Mononuclear cell (primary cell): ENCODE measurements at regions not wholly inside any gene's neighbourhood (a gene's known extent, or its start where the extent isn't known, plus 50 kb on each side); places are given as distances from the start of the nearest gene placed in this dataset.
"Not testable (repeated sequence)": the region's sequence is repeated elsewhere in the genome, so short reads cannot be mapped to it uniquely, and the experiment has no call there.

Experiments
- H3K27me3 ChIP-seq: 2 replicates; pipeline ENCODE4 v1.6.0; 2011; ENCODE audit warnings: low read length, control low read depth; ENCODE audit not compliant: insufficient read depth
- H3K4me1 ChIP-seq: 2 replicates; pipeline ENCODE4 v1.5.1; 2011; ENCODE audit warnings: mild to moderate bottlenecking, low read length, control low read depth; ENCODE audit not compliant: insufficient read depth
- H3K4me3 ChIP-seq: 2 replicates; pipeline ENCODE4 v1.5.1; 2011; ENCODE audit warnings: mild to moderate bottlenecking, low read length, moderate library complexity
- H3K9me3 ChIP-seq: 2 replicates; pipeline ENCODE4 v1.5.1; 2011; ENCODE audit warnings: low read depth, mild to moderate bottlenecking, control low read depth, low read length

DNA sequence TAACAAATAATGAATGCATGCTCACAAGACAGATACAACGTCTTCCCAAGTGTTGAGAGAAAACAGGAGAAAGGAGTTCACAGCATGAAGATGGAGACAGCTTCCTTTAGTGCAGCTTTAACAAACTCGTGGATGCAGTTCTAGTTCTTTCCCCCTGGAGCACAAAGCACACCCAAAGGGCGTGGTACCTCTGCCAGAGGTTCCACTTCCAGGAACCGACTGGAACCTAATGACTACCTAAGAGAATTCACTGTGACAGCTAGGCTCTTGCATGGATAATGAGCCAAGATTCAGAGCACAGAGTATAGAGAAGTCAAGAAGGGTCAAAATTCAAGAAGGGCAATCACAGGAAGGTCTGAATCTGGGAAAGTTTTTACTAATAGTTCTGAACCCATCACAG lies 673.2 kb downstream of the XPNPEP1 start:
- H3K9me3 ChIP-seq: no peaks in the 10 kb centered on the region

DNA sequence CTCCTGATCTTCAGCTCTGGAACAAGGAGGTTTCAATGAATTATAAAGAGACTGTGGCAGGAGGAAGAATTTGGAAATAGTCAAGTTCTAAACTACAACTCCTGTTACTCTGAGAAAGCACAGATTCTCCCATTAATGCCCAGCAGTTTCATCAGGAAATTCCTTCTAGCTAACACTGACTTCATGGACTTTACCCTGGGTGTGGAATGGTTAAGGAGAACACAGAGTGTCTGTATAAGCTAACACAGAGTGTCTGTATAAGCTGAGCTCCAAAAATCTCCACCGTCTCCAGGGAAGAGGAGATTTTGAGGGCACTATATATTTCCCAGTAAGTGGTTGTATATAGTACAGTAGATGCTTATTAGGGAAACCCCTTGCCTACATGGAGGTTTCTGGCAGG lies 675.5 kb downstream of the XPNPEP1 start:
- H3K4me1 ChIP-seq: no peaks in the 10 kb centered on the region
- no peaks in the 10 kb centered on the region for H3K27me3 ChIP-seq
- no peaks in the 10 kb centered on the region for H3K9me3 ChIP-seq
- no peak overlapping the region for H3K4me3 ChIP-seq

More for the DNA sequence above, 673.2 kb downstream of the XPNPEP1 start:
- Histone ChIP-seq H3K4me1 (no peaks in the 10 kb centered on the region), H3K4me3 (no peak overlapping the region), H3K27me3 (no peaks in the 10 kb centered on the region)

DNA sequence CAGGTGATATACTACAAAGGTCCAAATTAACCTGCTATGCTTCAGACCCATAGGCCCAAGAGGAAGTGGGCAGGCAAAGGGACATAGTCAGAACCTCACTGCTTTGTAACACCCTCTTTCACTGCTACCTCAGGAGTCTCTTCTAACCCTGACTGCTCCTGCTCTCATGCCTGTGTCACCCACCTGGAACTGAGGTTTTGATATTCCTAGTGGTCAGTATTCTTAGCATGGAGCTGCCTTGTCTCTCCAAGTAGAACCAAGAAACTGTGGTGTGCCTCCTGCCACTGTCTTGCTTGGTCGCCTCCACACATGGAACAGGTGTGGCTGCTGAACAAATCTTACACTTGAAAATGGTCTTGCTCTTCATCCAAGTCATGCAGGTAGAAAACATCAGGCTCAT lies 677.5 kb downstream of the XPNPEP1 start:
- Histone ChIP-seq H3K9me3 (no peaks in the 10 kb centered on the region), H3K4me3 (no peak overlapping the region), H3K27me3 (no peaks in the 10 kb centered on the region), H3K4me1 (no peaks in the 10 kb centered on the region)

DNA sequence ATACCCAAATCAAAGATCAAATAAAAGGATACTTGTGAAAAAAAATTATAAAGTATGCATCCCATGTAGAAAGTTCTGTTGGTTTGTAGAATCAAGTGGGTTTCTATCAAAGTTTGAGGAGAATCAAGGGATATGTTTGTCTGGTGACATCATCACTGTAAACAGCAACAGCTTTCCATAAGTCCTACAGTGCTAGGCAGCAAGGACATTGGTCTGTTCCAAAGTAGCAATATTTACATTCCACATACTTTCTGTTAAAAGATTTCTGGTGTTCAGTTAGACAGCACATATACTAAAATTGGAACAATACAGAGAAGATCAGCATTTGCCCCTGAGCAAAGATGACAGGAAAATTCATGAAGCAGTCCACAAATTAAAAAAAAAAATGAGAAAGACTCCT lies 683.9 kb downstream of the XPNPEP1 start:
- Histone ChIP-seq H3K9me3 (no peaks in the 10 kb centered on the region), H3K27me3 (no peaks in the 10 kb centered on the region), H3K4me1 (no peaks in the 10 kb centered on the region), H3K4me3 (no peak overlapping the region)

DNA sequence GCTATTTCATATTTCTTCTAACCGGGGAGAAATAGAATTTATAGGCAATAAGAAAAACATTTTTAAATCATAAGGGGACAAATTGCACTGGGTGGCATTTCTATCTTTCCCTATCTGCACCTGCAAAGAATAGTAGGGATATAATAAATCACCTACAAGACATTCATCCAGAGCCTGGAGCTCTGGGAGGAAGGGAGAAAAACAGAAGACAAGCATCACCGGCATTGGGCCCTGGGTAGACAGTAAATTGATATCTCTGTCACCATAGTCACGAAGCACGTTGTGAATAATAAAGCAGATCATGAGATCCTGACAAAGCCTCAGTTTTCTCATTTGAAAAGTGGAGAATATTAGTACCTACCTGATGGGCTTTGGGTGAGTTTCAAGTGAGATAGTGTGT lies 685.6 kb downstream of the XPNPEP1 start:
- Histone ChIP-seq H3K4me1 (no peaks in the 10 kb centered on the region), H3K27me3 (no peaks in the 10 kb centered on the region), H3K9me3 (no peaks in the 10 kb centered on the region), H3K4me3 (no peak overlapping the region)

DNA sequence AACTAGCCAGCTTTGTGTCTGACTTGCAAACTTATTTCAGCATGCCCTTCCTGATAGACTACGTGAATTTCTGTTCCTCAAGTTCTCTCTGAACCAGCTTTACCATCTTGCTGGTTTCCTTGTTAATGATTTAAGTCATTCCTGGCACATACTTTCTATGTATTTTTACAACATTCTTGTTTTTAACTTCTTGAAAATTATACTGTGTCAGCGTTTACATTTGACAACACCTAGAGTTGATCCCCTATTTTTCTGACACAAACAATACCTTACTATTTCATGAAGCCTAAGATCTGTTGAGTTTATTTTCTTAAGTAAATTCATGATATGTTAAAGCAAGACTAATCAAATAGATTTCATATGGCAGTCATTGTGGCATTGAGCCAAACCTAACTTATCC lies 686.3 kb downstream of the XPNPEP1 start:
- no peaks in the 10 kb centered on the region for H3K9me3 ChIP-seq
- no peaks in the 10 kb centered on the region for H3K27me3 ChIP-seq
- no peaks in the 10 kb centered on the region for H3K4me1 ChIP-seq
- H3K4me3 ChIP-seq: no peak overlapping the region

DNA sequence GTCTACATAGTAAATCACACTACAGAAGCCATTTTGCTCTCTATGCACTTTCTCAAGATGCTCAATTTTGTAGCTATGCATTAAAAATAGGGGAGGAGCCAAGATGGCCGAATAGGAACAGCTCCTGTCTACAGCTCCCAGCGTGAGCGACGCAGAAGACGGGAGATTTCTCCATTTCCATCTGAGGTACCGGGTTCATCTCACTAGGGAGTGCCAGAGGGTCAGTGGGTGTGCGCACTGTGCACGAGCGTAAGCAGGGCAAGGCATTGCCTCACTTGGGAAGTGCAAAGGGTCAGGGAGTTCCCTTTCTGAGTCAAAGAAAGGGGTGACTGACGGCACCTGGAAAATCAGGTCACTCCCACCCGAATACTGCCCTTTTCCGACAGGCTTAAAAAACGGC lies 699.8 kb downstream of the XPNPEP1 start:
- not testable (repeated sequence) for H3K9me3 ChIP-seq, H3K4me3 ChIP-seq, H3K27me3 ChIP-seq, H3K4me1 ChIP-seq

DNA sequence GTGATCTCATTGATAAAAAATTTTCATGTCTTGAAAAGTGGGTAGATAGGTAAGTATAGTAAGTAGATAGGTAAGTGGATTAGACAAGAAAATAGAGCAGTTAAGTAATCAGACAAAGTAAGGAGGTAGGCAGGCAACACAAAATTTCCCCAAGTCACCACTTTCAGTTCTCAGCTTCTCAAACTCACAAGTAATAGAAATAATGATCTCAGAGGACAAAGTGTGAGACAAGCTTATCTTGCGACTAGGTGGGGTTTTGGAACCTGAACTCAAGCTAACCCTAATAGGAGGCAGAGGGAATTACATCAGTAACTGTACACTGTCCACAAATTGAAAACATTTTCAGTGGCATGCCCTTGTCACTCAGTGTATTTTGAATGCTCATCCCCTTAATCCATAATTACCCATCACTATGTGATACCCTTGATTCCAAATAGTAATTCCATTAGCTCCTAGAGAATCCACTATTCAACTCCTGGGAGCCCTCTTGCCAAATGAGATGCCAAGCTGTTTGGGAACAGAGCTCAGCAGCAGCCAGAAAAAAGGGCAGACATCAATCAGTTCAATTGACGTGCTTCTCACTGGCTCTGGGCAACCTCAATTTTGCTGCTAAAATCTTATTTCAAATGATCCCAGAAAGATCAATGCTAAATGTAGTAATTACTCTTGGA lies 703.2 kb downstream of the XPNPEP1 start:
- H3K9me3 ChIP-seq: no peaks in the 10 kb centered on the region
- no peaks in the 10 kb centered on the region for H3K27me3 ChIP-seq
- H3K4me3 ChIP-seq: no peak overlapping the region
- no peaks in the 10 kb centered on the region for H3K4me1 ChIP-seq

DNA sequence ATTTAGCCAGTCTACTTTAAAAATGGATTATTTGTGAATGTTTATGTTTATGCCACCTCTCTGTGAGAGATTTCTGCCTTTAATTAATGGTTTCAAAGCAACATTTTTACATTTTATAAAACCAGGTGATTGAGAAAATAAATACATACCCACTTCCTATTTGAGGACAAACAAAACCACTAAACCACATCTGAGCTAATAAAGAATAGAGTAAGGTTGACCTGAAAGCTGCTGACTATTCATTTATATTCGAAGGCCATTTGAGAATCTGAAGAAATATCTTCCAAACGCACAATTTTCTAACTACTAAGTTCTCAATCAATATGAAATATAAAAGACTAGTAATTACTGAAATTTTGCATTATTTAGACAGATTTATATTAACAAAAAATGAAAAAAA lies 705.1 kb downstream of the XPNPEP1 start:
- Histone ChIP-seq H3K4me3 (no peak overlapping the region), H3K9me3 (no peaks in the 10 kb centered on the region), H3K27me3 (no peaks in the 10 kb centered on the region), H3K4me1 (no peaks in the 10 kb centered on the region)

DNA sequence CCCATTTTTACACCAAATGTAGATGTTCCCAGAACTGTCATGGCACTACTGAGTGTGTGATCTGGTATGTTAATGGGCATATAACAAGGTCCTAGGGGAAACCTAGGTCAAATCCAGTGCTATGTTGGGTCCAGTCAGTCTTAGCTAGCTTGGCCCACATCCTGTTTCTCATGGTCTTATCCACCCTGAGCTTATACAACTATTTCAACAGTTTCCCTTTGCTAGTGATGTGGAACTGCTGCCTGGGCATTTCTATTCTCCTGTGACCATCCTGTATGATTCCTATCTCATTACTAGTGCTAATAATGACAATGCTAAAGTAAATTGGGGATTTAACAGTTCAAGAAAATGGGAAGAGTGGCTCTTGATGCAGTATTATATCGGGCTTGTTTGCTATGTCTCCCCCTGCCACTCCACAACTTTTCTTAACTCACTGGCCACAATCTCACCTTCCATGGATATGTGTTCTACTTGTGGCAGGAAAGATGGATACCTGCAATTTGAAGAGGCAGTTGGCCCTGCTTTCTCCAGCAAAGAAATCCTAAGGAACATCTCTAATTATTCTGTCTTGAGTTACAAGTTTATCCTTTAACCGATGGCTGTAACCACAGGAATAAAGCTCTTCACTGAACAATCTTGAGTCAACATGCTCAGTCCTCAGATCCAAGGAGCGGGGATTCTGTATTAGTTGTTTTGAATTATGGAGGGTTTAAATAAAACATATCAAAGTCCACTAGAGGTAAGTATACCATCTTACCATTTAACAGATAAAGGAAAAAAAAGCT lies 707.8 kb downstream of the XPNPEP1 start:
- no peak overlapping the region for H3K4me3 ChIP-seq

DNA sequence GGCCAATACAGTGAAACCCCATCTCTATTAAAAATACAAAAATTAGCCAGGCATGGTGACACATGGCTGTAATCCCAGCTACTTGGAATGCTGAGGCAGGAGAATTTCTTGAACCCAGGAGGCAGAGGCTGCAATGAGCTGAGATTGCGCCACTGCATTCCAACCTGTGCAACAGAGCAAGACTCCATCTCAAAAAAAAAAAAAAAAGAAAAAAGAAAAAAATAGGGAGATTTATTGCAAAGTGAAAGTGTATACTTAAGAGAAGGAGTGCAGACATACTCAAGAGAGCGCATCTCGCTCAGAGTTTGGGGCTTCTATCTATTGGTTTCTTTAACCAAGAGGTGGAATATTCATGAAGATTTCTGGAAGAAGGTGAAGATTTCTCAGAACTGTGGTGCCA lies 708.4 kb downstream of the XPNPEP1 start:
- not testable (repeated sequence) for H3K4me1 ChIP-seq, H3K4me3 ChIP-seq, H3K27me3 ChIP-seq, H3K9me3 ChIP-seq

More for the DNA sequence above, 707.8 kb downstream of the XPNPEP1 start:
- no peaks in the 10 kb centered on the region for H3K4me1 ChIP-seq
- H3K27me3 ChIP-seq: no peaks in the 10 kb centered on the region
- H3K9me3 ChIP-seq: no peaks in the 10 kb centered on the region

DNA sequence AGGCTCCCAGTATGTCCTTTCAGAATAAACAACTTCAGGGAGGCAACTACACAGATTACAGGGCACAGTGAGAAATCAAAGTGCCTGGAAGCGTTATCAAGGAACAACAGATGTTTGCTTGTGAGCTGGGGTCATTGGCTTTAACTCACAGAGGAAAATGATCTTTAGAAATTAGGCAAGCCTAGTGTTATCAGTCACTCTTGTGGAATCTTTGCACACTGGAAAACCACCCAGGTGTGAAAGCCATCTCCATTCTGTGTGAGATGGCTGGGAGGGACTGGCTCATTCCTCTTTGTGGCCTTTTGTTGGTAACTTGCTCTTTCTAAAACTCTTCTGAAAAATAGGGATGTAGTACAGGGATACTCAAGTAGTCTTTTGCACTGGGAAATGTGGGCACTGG lies 716.0 kb downstream of the XPNPEP1 start:
- no peaks in the 10 kb centered on the region for H3K27me3 ChIP-seq
- no peak overlapping the region for H3K4me3 ChIP-seq
- no peaks in the 10 kb centered on the region for H3K9me3 ChIP-seq
- no peaks in the 10 kb centered on the region for H3K4me1 ChIP-seq

DNA sequence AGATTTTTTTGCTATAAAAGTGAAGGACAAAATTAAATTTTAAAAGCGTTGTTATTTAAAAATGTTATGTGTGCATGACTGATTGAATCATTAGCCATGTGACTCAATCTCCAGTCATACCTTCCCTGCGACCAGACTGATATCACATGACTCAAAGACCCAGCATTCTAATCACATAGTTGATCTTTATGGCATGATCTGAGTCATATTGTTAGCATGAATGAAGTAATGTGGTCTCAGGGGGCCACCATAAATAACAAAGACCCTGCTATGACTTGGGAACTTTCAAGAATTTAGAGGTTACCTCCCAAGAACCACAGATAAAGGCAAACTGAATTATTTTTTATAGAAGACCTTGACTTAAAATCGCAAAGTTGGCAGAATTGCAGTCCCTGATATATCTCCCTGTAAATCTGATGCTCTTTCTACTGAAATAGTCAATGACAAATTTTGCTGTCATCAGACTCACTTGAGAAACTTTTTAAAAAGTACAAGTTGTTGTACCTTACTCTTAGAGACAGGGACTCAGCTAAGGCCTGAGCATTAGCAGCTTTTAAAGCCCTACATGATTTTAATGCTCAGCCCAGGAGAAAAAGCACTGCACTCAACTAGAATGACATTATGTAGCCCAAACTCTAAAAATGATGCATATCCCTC lies 717.3 kb downstream of the XPNPEP1 start:
- Histone ChIP-seq H3K4me1 (no peaks in the 10 kb centered on the region), H3K9me3 (no peaks in the 10 kb centered on the region), H3K4me3 (no peak overlapping the region), H3K27me3 (no peaks in the 10 kb centered on the region)

DNA sequence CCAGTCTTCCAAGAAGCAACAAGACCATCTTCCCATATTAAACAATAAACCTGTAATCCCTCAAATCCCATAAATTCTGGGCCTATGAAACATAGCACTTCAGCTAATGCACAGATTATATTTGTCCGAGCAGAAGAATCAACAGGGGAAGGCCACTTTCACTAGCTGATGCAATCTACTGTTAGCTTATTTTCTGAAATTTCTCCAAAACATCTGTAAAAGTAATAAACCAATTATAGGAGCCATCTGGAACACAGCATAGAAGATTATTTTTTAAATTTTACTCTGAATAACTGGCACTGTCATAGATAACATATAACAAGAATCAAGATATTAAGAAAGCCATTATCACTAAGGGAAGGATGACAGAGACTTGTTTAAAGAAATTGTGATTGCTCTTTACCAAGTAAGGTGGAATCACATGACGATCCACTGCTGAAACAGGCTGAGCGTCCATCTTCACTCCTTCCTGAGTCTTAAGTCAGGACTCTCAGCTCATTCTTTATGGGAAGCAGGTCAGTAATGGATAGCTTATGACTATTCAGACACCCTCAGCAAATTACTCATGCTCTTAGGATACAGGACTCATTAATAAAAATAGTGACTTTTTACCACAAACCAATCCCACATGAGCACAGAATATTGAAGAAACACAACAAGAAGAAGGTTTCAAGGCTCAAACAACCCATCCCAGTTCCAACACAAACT lies 719.5 kb downstream of the XPNPEP1 start:
- no peak overlapping the region for H3K4me3 ChIP-seq
- no peaks in the 10 kb centered on the region for H3K4me1 ChIP-seq
- no peaks in the 10 kb centered on the region for H3K9me3 ChIP-seq
- H3K27me3 ChIP-seq: no peaks in the 10 kb centered on the region

DNA sequence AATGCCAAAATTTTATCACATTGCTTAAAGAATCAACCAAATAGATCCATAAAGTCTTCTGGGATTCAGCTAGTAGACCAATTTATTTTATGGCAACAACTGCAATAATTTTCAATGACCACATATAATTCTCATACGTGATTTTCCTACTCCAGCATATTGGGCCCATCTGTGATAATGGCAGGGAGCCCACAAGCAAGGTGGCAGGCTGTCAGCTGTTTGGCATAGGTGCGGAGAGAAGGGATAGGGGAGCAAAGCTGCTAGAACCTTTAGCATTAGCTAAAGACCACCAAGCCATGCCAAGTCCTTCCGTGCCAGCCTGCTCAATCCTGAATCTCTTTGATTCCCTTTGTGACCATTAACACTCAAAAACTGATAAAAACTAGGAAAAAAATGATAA lies 721.2 kb downstream of the XPNPEP1 start:
- no peaks in the 10 kb centered on the region for H3K27me3 ChIP-seq
- no peaks in the 10 kb centered on the region for H3K9me3 ChIP-seq
- no peak overlapping the region for H3K4me3 ChIP-seq
- H3K4me1 ChIP-seq: no peaks in the 10 kb centered on the region
